H1 (cell line): ENCODE measurements at regions not wholly inside any gene's neighbourhood (a gene's known extent, or its start where the extent isn't known, plus 50 kb on each side); places are given as distances from the start of the nearest gene placed in this dataset.

Experiments used
- CTCF ChIA-PET: fragments of 300-600 bp; sonication (Branson Sonifier 250); formaldehyde crosslinking; loops from one replicate; lab custom pipeline; 2021; ENCODE audit not compliant: partially characterized antibody; lab: Charles Lee
- POLR2A ChIA-PET: fragments of 300-600 bp; sonication (Branson Sonifier 250); formaldehyde crosslinking; loops from one replicate; lab custom pipeline; 2021; ENCODE audit warnings: inconsistent platforms; ENCODE audit not compliant: partially characterized antibody; lab: Charles Lee
- DNase-seq, 2 experiments: peaks; one replicate each; pipeline versions ENCODE4 v3.0.0 to v3.0.0-alpha.2; 2010 to 2022; ENCODE audit warnings: low spot score in 2 of 2, low read depth in 1 of 2, mixed read lengths in 1 of 2
- FAIRE-seq: peaks from 2 replicates; lab custom pipeline; 2011; peaks lifted over from hg19 to GRCh38; lab: Jason Lieb, UNC
- H2AFZ ChIP-seq: 2 replicates; pipeline ENCODE4 v1.8.1; 2012; ENCODE audit warnings: low read length, inconsistent platforms
- H2AK5ac ChIP-seq: 2 replicates; pipeline ENCODE4 v1.6.1; 2013; ENCODE audit warnings: low read depth, low read length
- H2BK120ac ChIP-seq: replicated peaks from 2 replicates; pipeline ENCODE3; 2013; ENCODE audit warnings: low read depth, low read length, inconsistent platforms
- H2BK12ac ChIP-seq: 2 replicates; pipeline ENCODE4 v1.6.1; 2013; ENCODE audit warnings: low read depth, low read length
- H2BK15ac ChIP-seq: 2 replicates; pipeline ENCODE4 v1.6.1; 2013; ENCODE audit warnings: low read length
- H2BK20ac ChIP-seq: 2 replicates; pipeline ENCODE4 v1.6.1; 2013; ENCODE audit warnings: low read length
- H2BK5ac ChIP-seq: 2 replicates; pipeline ENCODE4 v1.6.1; 2013; ENCODE audit warnings: low read depth, low read length
- H3K14ac ChIP-seq: 2 replicates; pipeline ENCODE4 v1.6.1; 2013; ENCODE audit warnings: inconsistent platforms; ENCODE audit not compliant: insufficient read length
- H3K18ac ChIP-seq: 2 replicates; pipeline ENCODE4 v1.6.1; 2013; ENCODE audit warnings: low read length; ENCODE audit errors: extremely low read depth
- H3K23ac ChIP-seq: 2 replicates; pipeline ENCODE4 v1.6.1; 2013; ENCODE audit warnings: inconsistent platforms; ENCODE audit not compliant: insufficient read length
- H3K23me2 ChIP-seq: 2 replicates; pipeline ENCODE4 v1.6.1; 2013; ENCODE audit warnings: low read depth, low read length
- H3K27ac ChIP-seq: 2 replicates; pipeline ENCODE4 v1.6.1; 2011; ENCODE audit warnings: low read depth, low read length, inconsistent platforms
- H3K27me3 ChIP-seq, 4 experiments: replicated peaks in 1 of 4; 1 replicate in 1 of 4; 2 replicates in 3 of 4; pipeline versions ENCODE4 v1.6.1 to v1.8.1; 2011 to 2013; ENCODE audit warnings: low read length in 3 of 4, mild to moderate bottlenecking in 3 of 4, inconsistent platforms in 2 of 4, mixed read lengths in 2 of 4, moderate library complexity in 1 of 4; ENCODE audit not compliant: control insufficient read depth in 3 of 4, insufficient read depth in 3 of 4; ENCODE audit errors: extremely low read depth in 1 of 4
- H3K36me3 ChIP-seq, 4 experiments: 2 replicates each; pipeline versions ENCODE4 v1.6.1 to v1.8.1; 2011 to 2013; ENCODE audit warnings: mild to moderate bottlenecking in 4 of 4, low read length in 3 of 4, moderate library complexity in 2 of 4, control low read depth in 1 of 4, inconsistent platforms in 1 of 4; ENCODE audit not compliant: insufficient read depth in 4 of 4, control insufficient read depth in 2 of 4
- H3K4ac ChIP-seq: replicated peaks from 2 replicates; pipeline ENCODE3; 2013; ENCODE audit warnings: low read length, low read depth, mixed read lengths, inconsistent platforms; ENCODE audit not compliant: insufficient read length
- H3K4me1 ChIP-seq, 4 experiments: replicated peaks in 1 of 4; 1 replicate in 1 of 4; 2 replicates in 3 of 4; pipeline versions ENCODE4 v1.6.1 to v1.8.1; 2011 to 2013; ENCODE audit warnings: low read length in 3 of 4, inconsistent platforms in 2 of 4, mixed read lengths in 1 of 4; ENCODE audit not compliant: insufficient read depth in 4 of 4, control insufficient read depth in 3 of 4
- H3K4me2 ChIP-seq, 2 experiments: 2 replicates each; pipeline versions ENCODE4 v1.6.1 to v1.8.1; 2011 to 2013; ENCODE audit warnings: low read depth in 2 of 2, low read length in 2 of 2, control low read depth in 1 of 2, inconsistent platforms in 1 of 2, mild to moderate bottlenecking in 1 of 2; ENCODE audit not compliant: insufficient read depth in 1 of 2
- H3K4me3 ChIP-seq, 4 experiments: fragments of 200-600, 300-600 bp in 1 of 4; sonication (generic), shearing (Covaris generic), sonication (Bioruptor Twin) in 1 of 4; 2 replicates each; pipeline versions ENCODE4 v1.5.1 to v1.8.1; 2011 to 2016; ENCODE audit warnings: low read length in 4 of 4, low read depth in 3 of 4, control low read depth in 2 of 4, inconsistent platforms in 2 of 4, mild to moderate bottlenecking in 2 of 4, mixed read lengths in 1 of 4, moderate library complexity in 1 of 4; ENCODE audit not compliant: insufficient read depth in 2 of 4; ENCODE audit errors: extremely low read depth in 1 of 4
- H3K56ac ChIP-seq: replicated peaks from 2 replicates; pipeline ENCODE3; 2013; ENCODE audit warnings: low read depth, mild to moderate bottlenecking, mixed read lengths, low read length, inconsistent platforms; ENCODE audit not compliant: insufficient read length
- H3K79me1 ChIP-seq: 2 replicates; pipeline ENCODE4 v1.6.1; 2013; ENCODE audit warnings: low read depth, low read length, control low read depth
- H3K79me2 ChIP-seq, 2 experiments: 2 replicates each; pipeline versions ENCODE4 v1.6.1 to v1.8.1; 2012 to 2013; ENCODE audit warnings: low read length in 2 of 2, mild to moderate bottlenecking in 2 of 2, inconsistent platforms in 1 of 2; ENCODE audit not compliant: insufficient read depth in 2 of 2, control insufficient read depth in 1 of 2
- H3K9ac ChIP-seq, 4 experiments: replicated peaks in 1 of 4; 1 replicate in 1 of 4; 2 replicates in 3 of 4; pipeline versions ENCODE4 v1.6.1 to v1.8.1; 2011 to 2013; ENCODE audit warnings: low read depth in 3 of 4, low read length in 3 of 4, control low read depth in 2 of 4, mild to moderate bottlenecking in 2 of 4, moderate library complexity in 2 of 4, inconsistent platforms in 1 of 4; ENCODE audit errors: extremely low read depth in 1 of 4
- H3K9me3 ChIP-seq, 2 experiments: 2 replicates each; pipeline versions ENCODE4 v1.6.1 to v1.8.1; 2012 to 2013; ENCODE audit warnings: mild to moderate bottlenecking in 2 of 2, moderate library complexity in 2 of 2, control low read depth in 1 of 2, inconsistent platforms in 1 of 2, low read depth in 1 of 2, low read length in 1 of 2, mixed read lengths in 1 of 2; ENCODE audit not compliant: insufficient read depth in 2 of 2
- H4K20me1 ChIP-seq, 2 experiments: replicated peaks in 1 of 2; 2 replicates each; pipeline versions ENCODE3 to v1.8.1; 2011 to 2013; ENCODE audit warnings: inconsistent platforms in 2 of 2, low read length in 2 of 2, mild to moderate bottlenecking in 1 of 2; ENCODE audit not compliant: insufficient read depth in 2 of 2, control insufficient read depth in 1 of 2
- H4K5ac ChIP-seq: 2 replicates; pipeline ENCODE4 v1.6.1; 2013; ENCODE audit warnings: low read length, low read depth, mixed read lengths, inconsistent platforms; ENCODE audit not compliant: insufficient read length
- H4K8ac ChIP-seq: 2 replicates; pipeline ENCODE4 v1.8.0; 2013; ENCODE audit warnings: mild to moderate bottlenecking, moderate library complexity, low read length, inconsistent platforms; ENCODE audit not compliant: insufficient read depth; ENCODE audit errors: extremely low read depth
- H4K91ac ChIP-seq: replicated peaks from 2 replicates; pipeline ENCODE3; 2013; ENCODE audit warnings: low read length, mixed read lengths, inconsistent platforms; ENCODE audit not compliant: insufficient read length
- BCL11A ChIP-seq, 2 experiments: IDR thresholded peaks; one replicate each; pipeline ENCODE4 v1.6.1; 2011; ENCODE audit warnings: low read depth in 2 of 2, low read length in 2 of 2, mild to moderate bottlenecking in 2 of 2
- CTCF ChIP-seq, 3 experiments: IDR thresholded peaks; 1 replicate in 2 of 3; 2 replicates in 1 of 3; pipeline versions ENCODE4 v1.5.1 to v1.6.1; 2011; ENCODE audit warnings: low read length in 3 of 3, mild to moderate bottlenecking in 3 of 3, inconsistent platforms in 2 of 3, low read depth in 1 of 3, moderate library complexity in 1 of 3; ENCODE audit not compliant: insufficient read depth in 1 of 3; ENCODE audit errors: control extremely low read depth in 1 of 3
- EGR1 ChIP-seq: IDR thresholded peaks from 2 replicates; pipeline ENCODE4 v1.6.1; 2011; ENCODE audit warnings: low read depth, low read length, borderline replicate concordance
- FOSL1 ChIP-seq: IDR thresholded peaks from 2 replicates; pipeline ENCODE4 v1.6.1; 2011; ENCODE audit warnings: mild to moderate bottlenecking, low read depth, low read length, moderate library complexity; ENCODE audit not compliant: insufficient read depth
- GTF2F1 ChIP-seq: IDR thresholded peaks from 2 replicates; pipeline ENCODE4 v1.6.1; 2012; ENCODE audit warnings: low read depth, low read length, improper control_type of control experiment, borderline replicate concordance
- POLR2A ChIP-seq, 2 experiments: IDR thresholded peaks; 1 replicate in 1 of 2; 2 replicates in 1 of 2; pipeline ENCODE4 v1.6.1; 2011; ENCODE audit warnings: low read depth in 2 of 2, low read length in 2 of 2, mild to moderate bottlenecking in 2 of 2; ENCODE audit errors: control extremely low read depth in 1 of 2
- RFX5 ChIP-seq: IDR thresholded peaks from 2 replicates; pipeline ENCODE4 v1.6.1; 2011; ENCODE audit warnings: low read depth, low read length, improper control_type of control experiment, borderline replicate concordance
- RXRA ChIP-seq: IDR thresholded peaks from 2 replicates; pipeline ENCODE4 v1.6.1; 2011; ENCODE audit warnings: low read depth, mild to moderate bottlenecking, low read length, moderate library complexity; ENCODE audit not compliant: insufficient read depth
- SIX5 ChIP-seq: IDR thresholded peaks from 2 replicates; pipeline ENCODE4 v1.6.1; 2011; ENCODE audit warnings: mild to moderate bottlenecking, low read depth, low read length
- SP2 ChIP-seq: IDR thresholded peaks from 2 replicates; pipeline ENCODE4 v1.6.1; 2012; ENCODE audit warnings: mild to moderate bottlenecking, low read length, inconsistent platforms
- SRF ChIP-seq: IDR thresholded peaks from 2 replicates; pipeline ENCODE4 v1.6.1; 2011; ENCODE audit warnings: mild to moderate bottlenecking, low read depth, low read length, moderate library complexity
- TAF1 ChIP-seq: IDR thresholded peaks from 2 replicates; pipeline ENCODE4 v1.6.1; 2011; ENCODE audit warnings: mild to moderate bottlenecking, low read depth, low read length
- TCF12 ChIP-seq: IDR thresholded peaks from 2 replicates; pipeline ENCODE4 v1.6.1; 2011; ENCODE audit warnings: low read depth, mild to moderate bottlenecking, low read length
- ZNF274 ChIP-seq: IDR thresholded peaks from 2 replicates; pipeline ENCODE4 v1.7.0; 2012; ENCODE audit warnings: low read length, borderline replicate concordance; ENCODE audit errors: extremely low read depth
- WGBS, 2 experiments: shearing (Covaris generic) in 1 of 2; methylation state at CpG; one replicate each; pipeline versions ENCODE4 v1.1.6 to v1.1.7; 2013 to 2015; ENCODE audit warnings: low lambda C conversion rate in 2 of 2, mixed read lengths in 2 of 2, inconsistent platforms in 1 of 2, low coverage in 1 of 2, missing lambda C conversion rate in 1 of 2; ENCODE audit not compliant: insufficient replicate concordance in 2 of 2, insufficient coverage in 1 of 2, insufficient read length in 1 of 2; ENCODE audit errors: extremely low coverage in 1 of 2, missing lambda C conversion rate in 1 of 2; 5-methylcytosine and 5-hydroxymethylcytosine counted together

GRCh38 chr1:98404866-98405265, 256.7 kb upstream of the SNX7 start:
- no peak overlapping the region for H3K4me3 ChIP-seq
- no peak overlapping the region for H3K27ac ChIP-seq
- H3K14ac ChIP-seq: no peak overlapping the region
- H2BK20ac ChIP-seq: no peak overlapping the region
- no peak overlapping the region for H2BK5ac ChIP-seq
- H4K91ac ChIP-seq: no peak overlapping the region
- H3K56ac ChIP-seq: no peak overlapping the region
- H3K23me2 ChIP-seq: no peaks in the 10 kb centered on the region
- no peak overlapping the region for H3K23ac ChIP-seq
- no peak overlapping the region for H3K4me2 ChIP-seq
- no peaks in the 10 kb centered on the region for H3K79me1 ChIP-seq
- WGBS, 2 experiments: 73% methylated on average over 2 of the region's 2 CpGs; no CpG with 5 or more reads in 1 of the 2 experiments
- H3K4ac ChIP-seq: no peak overlapping the region
- no peak overlapping the region for H4K5ac ChIP-seq
- no peak overlapping the region for H2BK12ac ChIP-seq
- ChIA-PET POLR2A (no interaction called here), CTCF (interaction anchor here (0.6 to 0.9 kb wide), 2 partner anchors 107 to 324 kb away, joined by 3 to 4 read pairs; no protein-coding TSS in a partner anchor)
- no peak overlapping the region for H2AFZ ChIP-seq
- DNase-seq (no peak), FAIRE-seq (no peak)
- no peak overlapping the region for H2BK15ac ChIP-seq
- H3K79me2 ChIP-seq: no peaks in the 10 kb centered on the region
- H3K4me1 ChIP-seq: no peaks in the 10 kb centered on the region
- no peak overlapping the region for H2BK120ac ChIP-seq
- no peak overlapping the region for H4K8ac ChIP-seq
- H3K27me3 ChIP-seq: no peaks in the 10 kb centered on the region
- no peaks in the 10 kb centered on the region for H3K36me3 ChIP-seq
- H3K9me3 ChIP-seq: no peaks in the 10 kb centered on the region
- H3K9ac ChIP-seq: no peak overlapping the region
- no peak overlapping the region for H3K18ac ChIP-seq
- H2AK5ac ChIP-seq: no peak overlapping the region
- H4K20me1 ChIP-seq: no peaks in the 10 kb centered on the region
- TF ChIP-seq ZNF274 (no peak), SRF (no peak), BCL11A (IDR thresholded peaks at IDR 0.05; ENCODE audit: low read depth in 2 of 2, low read length in 2 of 2) (no peak), RFX5 (no peak), FOSL1 (no peak), POLR2A (IDR thresholded peaks at IDR 0.05; ENCODE audit: control extremely low read depth in 1 of 2, low read depth in 2 of 2, low read length in 2 of 2) (no peak), SP2 (no peak), EGR1 (no peak), CTCF (IDR thresholded peaks at IDR 0.05; ENCODE audit: control extremely low read depth in 1 of 3, insufficient read depth in 1 of 3, low read depth in 1 of 3, low read length in 3 of 3) (no peak), TCF12 (no peak), GTF2F1 (no peak), TAF1 (no peak), SIX5 (no peak), RXRA (no peak)
